Effector memory CD4-positive, alpha-beta T cell (primary cell): ENCODE measurements at regions not wholly inside any gene's neighbourhood (a gene's known extent, or its start where the extent isn't known, plus 50 kb on each side); places are given as distances from the start of the nearest gene placed in this dataset.
"Not testable (repeated sequence)": the region's sequence is repeated elsewhere in the genome, so short reads cannot be mapped to it uniquely, and the experiment has no call there.

ENCODE experiments used
- DNase-seq, 3 donors: peaks; one replicate each; pipeline ENCODE4 v3.0.0-alpha.2; 2020
- H3K27ac ChIP-seq: 2 replicates; pipeline ENCODE4 v1.7.0; 2013; ENCODE audit warnings: mild to moderate bottlenecking, low read length, moderate library complexity; ENCODE audit not compliant: insufficient read depth, poor library complexity, severe bottlenecking
- H3K27me3 ChIP-seq: replicated peaks from 2 replicates; pipeline ENCODE4 v1.7.0; 2013; ENCODE audit warnings: mild to moderate bottlenecking, low read length; ENCODE audit not compliant: insufficient read depth, control insufficient read depth, poor library complexity, severe bottlenecking
- H3K36me3 ChIP-seq: 2 replicates; pipeline ENCODE4 v1.7.0; 2013; ENCODE audit warnings: mild to moderate bottlenecking, low read length, moderate library complexity; ENCODE audit not compliant: control insufficient read depth, insufficient read depth
- H3K4me1 ChIP-seq: 2 replicates; pipeline ENCODE4 v1.7.0; 2013; ENCODE audit warnings: low read length, mild to moderate bottlenecking; ENCODE audit not compliant: control insufficient read depth, insufficient read depth, poor library complexity, severe bottlenecking
- H3K4me3 ChIP-seq: 2 replicates; pipeline ENCODE4 v1.7.0; 2013; ENCODE audit warnings: low read length, low read depth, mild to moderate bottlenecking; ENCODE audit not compliant: insufficient read depth, poor library complexity, severe bottlenecking
- H3K9me3 ChIP-seq: 2 replicates; pipeline ENCODE4 v1.7.0; 2013; ENCODE audit warnings: mild to moderate bottlenecking, low read length, moderate library complexity; ENCODE audit not compliant: control insufficient read depth

GRCh38 chr5:173675287-173675996, 59.0 kb upstream of the BOD1 start:
- no peaks in the 10 kb centered on the region for H3K36me3 ChIP-seq
- DNase-seq: no peak
- H3K4me1 ChIP-seq: no peaks in the 10 kb centered on the region
- no peaks in the 10 kb centered on the region for H3K27me3 ChIP-seq
- H3K4me3 ChIP-seq: no peak overlapping the region
- no peaks in the 10 kb centered on the region for H3K9me3 ChIP-seq
- H3K27ac ChIP-seq: no peak overlapping the region

- Histone ChIP-seq H3K27ac (no peak overlapping the region), H3K36me3 (no peaks in the 10 kb centered on the region), H3K4me3 (no peak overlapping the region), H3K27me3 (no peaks in the 10 kb centered on the region), H3K9me3 (no peaks in the 10 kb centered on the region), H3K4me1 (no peaks in the 10 kb centered on the region)
- DNase-seq: no peak
Observed at GRCh38 chr5:173676375-173676774, 59.9 kb upstream of the BOD1 start.

GRCh38 chr5:173677125-173677672, 60.7 kb upstream of the BOD1 start:
- Histone ChIP-seq H3K27me3 (no peaks in the 10 kb centered on the region), H3K27ac (no peak overlapping the region), H3K4me3 (no peak overlapping the region), H3K36me3 (no peaks in the 10 kb centered on the region), H3K4me1 (no peaks in the 10 kb centered on the region), H3K9me3 (no peaks in the 10 kb centered on the region)
- DNase-seq: no peak

- H3K36me3 ChIP-seq: no peaks in the 10 kb centered on the region
- H3K4me1 ChIP-seq: no peaks in the 10 kb centered on the region
- no peak for DNase-seq
- no peak overlapping the region for H3K27ac ChIP-seq
- no peaks in the 10 kb centered on the region for H3K9me3 ChIP-seq
- H3K27me3 ChIP-seq: no peaks in the 10 kb centered on the region
- H3K4me3 ChIP-seq: no peak overlapping the region
Observed at GRCh38 chr5:173679909-173680630, 63.6 kb upstream of the BOD1 start.

- H3K27ac ChIP-seq: no peak overlapping the region
- H3K27me3 ChIP-seq: no peaks in the 10 kb centered on the region
- no peaks in the 10 kb centered on the region for H3K4me1 ChIP-seq
- DNase-seq: no peak
- no peaks in the 10 kb centered on the region for H3K9me3 ChIP-seq
- H3K4me3 ChIP-seq: no peak overlapping the region
- no peaks in the 10 kb centered on the region for H3K36me3 ChIP-seq
Observed at GRCh38 chr5:173680660-173681242, 64.3 kb upstream of the BOD1 start.

- Histone ChIP-seq H3K27ac (no peak overlapping the region), H3K9me3 (no peaks in the 10 kb centered on the region), H3K36me3 (no peaks in the 10 kb centered on the region), H3K4me3 (no peak overlapping the region), H3K4me1 (no peaks in the 10 kb centered on the region), H3K27me3 (no peaks in the 10 kb centered on the region)
- no peak for DNase-seq
Observed at GRCh38 chr5:173682313-173682712, 65.9 kb upstream of the BOD1 start.

- not testable (repeated sequence) for H3K27me3 ChIP-seq, H3K9me3 ChIP-seq, H3K4me1 ChIP-seq, H3K4me3 ChIP-seq, H3K36me3 ChIP-seq, DNase-seq, H3K27ac ChIP-seq
Observed at GRCh38 chr5:173684535-173684934, 68.1 kb upstream of the BOD1 start.

- Histone ChIP-seq H3K27me3 (no peaks in the 10 kb centered on the region), H3K4me3 (no peak overlapping the region), H3K36me3 (no peaks in the 10 kb centered on the region), H3K4me1 (no peaks in the 10 kb centered on the region), H3K9me3 (no peaks in the 10 kb centered on the region), H3K27ac (no peak overlapping the region)
- no peak for DNase-seq
Observed at GRCh38 chr5:173686950-173687349, 70.5 kb upstream of the BOD1 start.

- Histone ChIP-seq H3K36me3 (no peaks in the 10 kb centered on the region), H3K4me1 (no peaks in the 10 kb centered on the region), H3K27ac (no peak overlapping the region), H3K4me3 (no peak overlapping the region), H3K27me3 (no peaks in the 10 kb centered on the region), H3K9me3 (no peaks in the 10 kb centered on the region)
- DNase-seq: no peak
Observed at GRCh38 chr5:173688703-173689102, 72.3 kb upstream of the BOD1 start.

GRCh38 chr5:173689171-173689736, 72.8 kb upstream of the BOD1 start:
- Histone ChIP-seq H3K9me3 (no peaks in the 10 kb centered on the region), H3K27me3 (no peaks in the 10 kb centered on the region), H3K4me3 (no peak overlapping the region), H3K27ac (no peak overlapping the region), H3K4me1 (no peaks in the 10 kb centered on the region), H3K36me3 (no peaks in the 10 kb centered on the region)
- DNase-seq: no peak
